Esophagus squamous epithelium (tissue), 4 donors: ENCODE measurements at regions not wholly inside any gene's neighbourhood (a gene's known extent, or its start where the extent isn't known, plus 50 kb on each side); places are given as distances from the start of the nearest gene placed in this dataset.

Experiments
- CTCF ChIP-seq, 6 experiments: fragments of 450-650 bp in 4 of 6; fragments of 200-600 bp in 2 of 6; sonication (generic) in 2 of 6; IDR thresholded peaks; one replicate each; pipeline ENCODE4 v1.5.1; 2016 to 2019; ENCODE audit warnings: antibody characterized with exemption in 6 of 6, mild to moderate bottlenecking in 4 of 6, moderate library complexity in 4 of 6
- POLR2A ChIP-seq, 4 donors: fragments of 450-650 bp; IDR thresholded peaks; one replicate each; pipeline ENCODE4 v1.6.1; 2017; ENCODE audit warnings: antibody characterized with exemption in 4 of 4, mild to moderate bottlenecking in 4 of 4, moderate library complexity in 3 of 4

DNA sequence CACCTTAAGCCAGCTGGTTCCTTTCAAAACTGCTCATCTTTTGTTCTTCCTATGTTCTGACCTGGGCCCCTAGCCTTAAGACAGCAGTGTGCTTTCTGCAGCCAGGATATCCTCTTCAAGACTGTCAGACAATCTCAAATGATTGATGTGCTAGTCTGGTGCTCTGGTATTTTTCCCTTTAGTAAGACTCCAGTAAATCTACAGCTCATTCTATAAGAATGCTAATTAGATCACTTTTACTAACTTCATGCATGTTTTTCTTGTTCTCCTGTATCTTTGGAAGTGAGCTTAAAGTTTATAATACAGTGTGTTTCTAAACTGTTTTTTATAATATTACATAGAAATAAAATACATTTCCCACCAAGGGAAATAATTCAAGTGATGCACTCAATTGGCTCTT is 220.9 kb upstream of the NANOGP8 start:
- no peak for TF ChIP-seq CTCF (IDR thresholded peaks at IDR 0.05)
- TF ChIP-seq POLR2A (IDR thresholded peaks at IDR 0.05) = no peak
